Fibroblast of lung (primary cell): ENCODE measurements at regions not wholly inside any gene's neighbourhood (a gene's known extent, or its start where the extent isn't known, plus 50 kb on each side); places are given as distances from the start of the nearest gene placed in this dataset.

ENCODE experiments used
- DNase-seq, 2 donors: peaks; one replicate each; pipeline versions ENCODE4 v3.0.0 to v3.0.0-alpha.2; 2010; ENCODE audit warnings: low read depth in 2 of 2
- H2AFZ ChIP-seq: 2 replicates; pipeline ENCODE4 v1.5.1; 2012; ENCODE audit warnings: low read length, control low read depth, inconsistent platforms
- H3K27ac ChIP-seq: 2 replicates; pipeline ENCODE4 v1.5.1; 2011; ENCODE audit warnings: low read length, control low read depth; ENCODE audit not compliant: insufficient read depth
- H3K27me3 ChIP-seq: 2 replicates; pipeline ENCODE4 v1.5.1; 2011; ENCODE audit warnings: mild to moderate bottlenecking, low read length; ENCODE audit not compliant: control insufficient read depth, insufficient read depth
- H3K36me3 ChIP-seq: 2 replicates; pipeline ENCODE4 v1.5.1; 2011; ENCODE audit warnings: low read length; ENCODE audit not compliant: control insufficient read depth, insufficient read depth
- H3K4me1 ChIP-seq: 2 replicates; pipeline ENCODE4 v1.5.1; 2011; ENCODE audit warnings: low read length; ENCODE audit not compliant: control insufficient read depth, insufficient read depth; ENCODE audit errors: extremely low read depth
- H3K4me2 ChIP-seq: 2 replicates; pipeline ENCODE4 v1.5.1; 2011; ENCODE audit warnings: low read length, control low read depth; ENCODE audit not compliant: insufficient read depth; ENCODE audit errors: extremely low read depth
- H3K4me3 ChIP-seq, 4 experiments: fragments of 200-600 bp in 1 of 4; sonication (generic) in 1 of 4; replicated peaks in 1 of 4; 2 replicates each; pipeline ENCODE4 v1.5.1; 2011 to 2016; ENCODE audit warnings: low read length in 4 of 4, low read depth in 3 of 4, mild to moderate bottlenecking in 3 of 4, control low read depth in 2 of 4, inconsistent platforms in 1 of 4, mixed read lengths in 1 of 4; ENCODE audit not compliant: insufficient read depth in 1 of 4; ENCODE audit errors: control extremely low read depth in 1 of 4
- H3K79me2 ChIP-seq: 2 replicates; pipeline ENCODE4 v1.5.1; 2012; ENCODE audit warnings: mild to moderate bottlenecking, low read length, inconsistent platforms; ENCODE audit not compliant: control insufficient read depth, insufficient read depth
- H3K9ac ChIP-seq: 2 replicates; pipeline ENCODE4 v1.5.1; 2011; ENCODE audit warnings: mild to moderate bottlenecking, low read length, control low read depth; ENCODE audit not compliant: insufficient read depth
- H3K9me3 ChIP-seq: 2 replicates; pipeline ENCODE4 v1.5.1; 2012; ENCODE audit warnings: low read depth, low read length; ENCODE audit not compliant: control insufficient read depth, insufficient read depth
- H4K20me1 ChIP-seq: 2 replicates; pipeline ENCODE4 v1.5.1; 2011; ENCODE audit warnings: low read length; ENCODE audit not compliant: control insufficient read depth, insufficient read depth; ENCODE audit errors: extremely low read depth
- CTCF ChIP-seq, 2 donors: IDR thresholded peaks in 1 of 2; conservative IDR thresholded peaks in 1 of 2; 1 replicate in 1 of 2; 2 replicates in 1 of 2; pipeline ENCODE4 v1.5.1; 2011 to 2012; ENCODE audit warnings: low read length in 2 of 2, control low read depth in 1 of 2, inconsistent platforms in 1 of 2, low read depth in 1 of 2, mild to moderate bottlenecking in 1 of 2
- EZH2 ChIP-seq: IDR thresholded peaks from 2 replicates; pipeline ENCODE4 v1.5.1; 2012; ENCODE audit warnings: low read length, control low read depth, mild to moderate bottlenecking; ENCODE audit errors: missing control alignments

- H3K9ac ChIP-seq, result no peak overlapping the region
- H3K36me3 ChIP-seq, result no peaks in the 10 kb centered on the region
- H3K4me1 ChIP-seq, result no peaks in the 10 kb centered on the region
- no peaks in the 10 kb centered on the region for H3K79me2 ChIP-seq
- no peak overlapping the region for H3K27ac ChIP-seq
- H3K27me3 ChIP-seq, result no peaks in the 10 kb centered on the region
- no peaks in the 10 kb centered on the region for H3K9me3 ChIP-seq
- TF ChIP-seq EZH2 (no peak), CTCF (conservative IDR thresholded peaks at IDR 0.05 in 1 of 2, IDR thresholded peaks at IDR 0.05 in 1 of 2; ENCODE audit: low read depth in 1 of 2, low read length in 2 of 2) (no peak)
- no peak overlapping the region for H3K4me3 ChIP-seq
- no peak overlapping the region for H2AFZ ChIP-seq
- H3K4me2 ChIP-seq, result no peak overlapping the region
- no peaks in the 10 kb centered on the region for H4K20me1 ChIP-seq
- no peak for DNase-seq
Observed at GRCh38 chr1:164188497-164188896, 370.5 kb upstream of the PBX1 start.

GRCh38 chr1:164191191-164191590 is 367.8 kb upstream of the PBX1 start:
- Histone ChIP-seq H2AFZ (no peak overlapping the region), H3K4me2 (no peak overlapping the region), H3K9ac (no peak overlapping the region), H4K20me1 (no peaks in the 10 kb centered on the region), H3K4me3 (no peak overlapping the region), H3K79me2 (no peaks in the 10 kb centered on the region), H3K4me1 (no peaks in the 10 kb centered on the region), H3K27ac (no peak overlapping the region), H3K36me3 (no peaks in the 10 kb centered on the region), H3K27me3 (no peaks in the 10 kb centered on the region), H3K9me3 (no peaks in the 10 kb centered on the region)
- TF ChIP-seq CTCF (conservative IDR thresholded peaks at IDR 0.05 in 1 of 2, IDR thresholded peaks at IDR 0.05 in 1 of 2; ENCODE audit: low read depth in 1 of 2, low read length in 2 of 2) (no peak), EZH2 (no peak)
- no peak for DNase-seq

GRCh38 chr1:164210211-164210739 is 348.7 kb upstream of the PBX1 start:
- no peaks in the 10 kb centered on the region for H3K4me1 ChIP-seq
- H3K79me2 ChIP-seq, result no peaks in the 10 kb centered on the region
- no peak for TF ChIP-seq CTCF (conservative IDR thresholded peaks at IDR 0.05 in 1 of 2, IDR thresholded peaks at IDR 0.05 in 1 of 2; ENCODE audit: low read depth in 1 of 2, low read length in 2 of 2)
- H3K36me3 ChIP-seq, result no peaks in the 10 kb centered on the region
- no peak overlapping the region for H3K9ac ChIP-seq
- DNase-seq, result no peak
- H2AFZ ChIP-seq, result no peak overlapping the region
- H3K9me3 ChIP-seq, result no peaks in the 10 kb centered on the region
- no peak overlapping the region for H3K4me2 ChIP-seq
- H3K4me3 ChIP-seq, result no peak overlapping the region
- H3K27me3 ChIP-seq, result no peaks in the 10 kb centered on the region
- H3K27ac ChIP-seq, result no peak overlapping the region
- no peaks in the 10 kb centered on the region for H4K20me1 ChIP-seq
